Mesendoderm (in vitro differentiated cells): ENCODE measurements at regions not wholly inside any gene's neighbourhood (a gene's known extent, or its start where the extent isn't known, plus 50 kb on each side); places are given as distances from the start of the nearest gene placed in this dataset.

Experiments
- DNase-seq: peaks from one replicate; pipeline ENCODE4 v3.0.0; 2013
- H2AK5ac ChIP-seq: 2 replicates; pipeline ENCODE4 v1.6.1; 2013; ENCODE audit warnings: low read length, inconsistent platforms
- H2BK120ac ChIP-seq: 2 replicates; pipeline ENCODE4 v1.6.1; 2013; ENCODE audit warnings: low read depth, mild to moderate bottlenecking, low read length, moderate library complexity, mixed read lengths
- H2BK15ac ChIP-seq: replicated peaks from 2 replicates; pipeline ENCODE4 v1.6.1; 2013; ENCODE audit warnings: low read depth, mild to moderate bottlenecking, moderate library complexity
- H2BK5ac ChIP-seq: 2 replicates; pipeline ENCODE4 v1.6.1; 2013; ENCODE audit warnings: low read length, inconsistent platforms
- H3K18ac ChIP-seq: 2 replicates; pipeline ENCODE4 v1.6.1; 2013; ENCODE audit warnings: mild to moderate bottlenecking, low read length, mixed read lengths
- H3K23ac ChIP-seq: one replicate; pipeline ENCODE4 v1.6.1; 2013; ENCODE audit warnings: low read length
- H3K27ac ChIP-seq: 2 replicates; pipeline ENCODE4 v1.5.1; 2013; ENCODE audit warnings: low read depth, mild to moderate bottlenecking, inconsistent platforms, low read length, moderate library complexity
- H3K27me3 ChIP-seq: 2 replicates; pipeline ENCODE4 v1.6.1; 2013; ENCODE audit warnings: low read length, control low read depth, mild to moderate bottlenecking, inconsistent platforms; ENCODE audit not compliant: insufficient read depth, poor library complexity
- H3K36me3 ChIP-seq: 2 replicates; pipeline ENCODE4 v1.6.1; 2013; ENCODE audit warnings: low read length, inconsistent platforms; ENCODE audit not compliant: control insufficient read depth, insufficient read depth
- H3K4ac ChIP-seq: one replicate; pipeline ENCODE4 v1.6.1; 2013; ENCODE audit warnings: low read depth, mild to moderate bottlenecking, low read length, moderate library complexity
- H3K4me1 ChIP-seq: 2 replicates; pipeline ENCODE4 v1.6.1; 2013; ENCODE audit warnings: low read depth, low read length, inconsistent platforms; ENCODE audit not compliant: control insufficient read depth
- H3K4me2 ChIP-seq: 2 replicates; pipeline ENCODE4 v1.6.1; 2013; ENCODE audit warnings: low read length
- H3K4me3 ChIP-seq: 2 replicates; pipeline ENCODE4 v1.5.1; 2013; ENCODE audit warnings: mild to moderate bottlenecking, low read length
- H3K56ac ChIP-seq: one replicate; pipeline ENCODE4 v1.6.1; 2013; ENCODE audit warnings: low read length
- H3K79me1 ChIP-seq: 2 replicates; pipeline ENCODE4 v1.6.1; 2013; ENCODE audit warnings: low read length, inconsistent platforms
- H3K79me2 ChIP-seq: 2 replicates; pipeline ENCODE4 v1.6.1; 2013; ENCODE audit warnings: mild to moderate bottlenecking, low read length; ENCODE audit not compliant: control insufficient read depth, insufficient read depth
- H3K9ac ChIP-seq: 2 replicates; pipeline ENCODE4 v1.6.1; 2013; ENCODE audit warnings: low read length, inconsistent platforms
- H4K5ac ChIP-seq: one replicate; pipeline ENCODE4 v1.6.1; 2013; ENCODE audit warnings: low read length
- H4K8ac ChIP-seq: one replicate; pipeline ENCODE4 v1.6.1; 2013; ENCODE audit warnings: low read depth, mild to moderate bottlenecking, control low read depth, low read length, moderate library complexity
- WGBS: extraction: QIAGEN DNeasy Blood & Tissue Kit; methylation state at CpG from one replicate; pipeline ENCODE4 v1.1.7; 2013; ENCODE audit warnings: low lambda C conversion rate, missing lambda C conversion rate; ENCODE audit not compliant: insufficient coverage; ENCODE audit errors: extremely low coverage; 5-methylcytosine and 5-hydroxymethylcytosine counted together

DNA sequence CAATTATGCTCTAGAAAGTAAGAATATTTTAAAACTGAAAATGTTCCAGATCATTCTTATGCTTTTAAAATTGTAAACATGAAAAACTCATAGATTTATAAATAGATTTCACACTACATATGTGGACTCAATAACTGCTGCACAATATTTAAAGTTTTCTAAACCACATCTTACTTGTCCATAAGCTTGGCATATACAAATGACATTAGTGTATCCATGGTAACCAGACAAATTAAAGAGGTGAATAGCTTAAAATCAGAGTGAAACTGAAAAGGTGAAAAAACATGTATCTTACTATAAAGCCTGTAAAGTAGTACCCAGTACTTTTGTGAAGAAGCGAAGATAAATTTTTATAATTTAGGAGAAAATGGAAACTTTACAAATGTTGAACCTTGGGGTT is 151.2 kb upstream of the MYO16 start:
- Histone ChIP-seq H3K36me3 (no peaks in the 10 kb centered on the region), H2BK5ac (no peak overlapping the region), H3K4me1 (no peaks in the 10 kb centered on the region), H3K9ac (no peak overlapping the region), H3K79me2 (no peaks in the 10 kb centered on the region), H4K8ac (no peak overlapping the region), H3K18ac (no peak overlapping the region), H3K4ac (no peak overlapping the region), H3K79me1 (no peaks in the 10 kb centered on the region), H3K23ac (no peak overlapping the region), H2AK5ac (no peak overlapping the region), H3K4me3 (no peak overlapping the region), H3K27ac (no peak overlapping the region), H2BK120ac (no peak overlapping the region), H3K4me2 (no peak overlapping the region), H2BK15ac (no peak overlapping the region), H3K27me3 (no peaks in the 10 kb centered on the region), H4K5ac (no peak overlapping the region), H3K56ac (no peak overlapping the region)
- DNase-seq = no peak
- WGBS = no CpG with 5 or more reads among the region's 1 CpG

DNA sequence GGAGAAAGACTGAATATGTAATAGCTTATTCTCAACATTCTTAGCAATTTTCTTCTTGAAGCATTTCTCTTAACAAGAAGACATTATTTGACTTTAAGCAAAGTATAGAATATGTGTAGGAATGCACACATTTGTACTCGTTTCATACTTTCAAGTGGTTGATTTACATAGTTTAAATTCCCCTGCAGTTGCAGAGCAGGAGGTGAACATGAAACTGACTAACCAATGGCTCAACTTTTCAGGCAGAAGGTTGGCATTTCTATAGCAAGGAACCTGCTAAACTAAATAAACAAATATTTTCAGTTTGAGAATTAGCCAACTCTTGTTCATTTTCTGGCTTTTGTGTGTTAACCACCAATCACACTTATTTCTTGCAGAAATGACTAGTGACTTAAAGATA is 145.4 kb upstream of the MYO16 start:
- Histone ChIP-seq H2AK5ac (no peak overlapping the region), H3K4me2 (no peak overlapping the region), H3K23ac (no peak overlapping the region), H3K27ac (no peak overlapping the region), H3K56ac (no peak overlapping the region), H3K9ac (no peak overlapping the region), H3K79me2 (no peaks in the 10 kb centered on the region), H3K4me1 (no peaks in the 10 kb centered on the region), H3K36me3 (no peaks in the 10 kb centered on the region), H3K4me3 (no peak overlapping the region), H2BK5ac (no peak overlapping the region), H4K5ac (no peak overlapping the region), H3K18ac (no peak overlapping the region), H2BK120ac (no peak overlapping the region), H3K79me1 (no peaks in the 10 kb centered on the region), H3K4ac (no peak overlapping the region), H2BK15ac (no peak overlapping the region), H3K27me3 (no peaks in the 10 kb centered on the region), H4K8ac (no peak overlapping the region)
- no CpG with 5 or more reads among the region's 1 CpG for WGBS
- DNase-seq = no peak

DNA sequence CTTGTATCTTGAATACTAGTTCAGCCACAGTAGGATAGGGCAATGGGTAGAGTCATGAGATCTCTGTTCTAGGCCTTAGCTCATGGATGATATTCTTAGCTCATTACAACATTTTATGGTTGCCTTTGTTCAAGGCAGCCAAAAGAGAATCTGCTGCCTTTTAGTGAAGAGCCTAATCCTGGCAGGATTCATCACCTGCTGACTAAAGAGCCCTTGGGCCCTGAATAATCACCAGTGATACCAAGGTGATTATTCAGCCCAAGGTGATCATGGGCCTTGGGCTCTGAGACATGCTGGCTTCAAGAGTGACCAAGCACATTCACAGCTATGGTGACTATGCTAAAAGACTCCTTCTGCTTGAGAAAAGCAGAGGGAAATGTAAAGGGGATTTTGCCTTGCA is 143.3 kb upstream of the MYO16 start:
- Histone ChIP-seq H3K4me2 (no peak overlapping the region), H3K79me2 (no peaks in the 10 kb centered on the region), H2BK15ac (no peak overlapping the region), H3K4ac (no peak overlapping the region), H3K23ac (no peak overlapping the region), H3K4me1 (no peaks in the 10 kb centered on the region), H2AK5ac (no peak overlapping the region), H4K8ac (no peak overlapping the region), H3K4me3 (no peak overlapping the region), H3K56ac (no peak overlapping the region), H3K36me3 (no peaks in the 10 kb centered on the region), H3K27ac (no peak overlapping the region), H4K5ac (no peak overlapping the region), H2BK5ac (no peak overlapping the region), H2BK120ac (no peak overlapping the region), H3K79me1 (no peaks in the 10 kb centered on the region), H3K9ac (no peak overlapping the region), H3K18ac (no peak overlapping the region), H3K27me3 (no peaks in the 10 kb centered on the region)
- DNase-seq = no peak

DNA sequence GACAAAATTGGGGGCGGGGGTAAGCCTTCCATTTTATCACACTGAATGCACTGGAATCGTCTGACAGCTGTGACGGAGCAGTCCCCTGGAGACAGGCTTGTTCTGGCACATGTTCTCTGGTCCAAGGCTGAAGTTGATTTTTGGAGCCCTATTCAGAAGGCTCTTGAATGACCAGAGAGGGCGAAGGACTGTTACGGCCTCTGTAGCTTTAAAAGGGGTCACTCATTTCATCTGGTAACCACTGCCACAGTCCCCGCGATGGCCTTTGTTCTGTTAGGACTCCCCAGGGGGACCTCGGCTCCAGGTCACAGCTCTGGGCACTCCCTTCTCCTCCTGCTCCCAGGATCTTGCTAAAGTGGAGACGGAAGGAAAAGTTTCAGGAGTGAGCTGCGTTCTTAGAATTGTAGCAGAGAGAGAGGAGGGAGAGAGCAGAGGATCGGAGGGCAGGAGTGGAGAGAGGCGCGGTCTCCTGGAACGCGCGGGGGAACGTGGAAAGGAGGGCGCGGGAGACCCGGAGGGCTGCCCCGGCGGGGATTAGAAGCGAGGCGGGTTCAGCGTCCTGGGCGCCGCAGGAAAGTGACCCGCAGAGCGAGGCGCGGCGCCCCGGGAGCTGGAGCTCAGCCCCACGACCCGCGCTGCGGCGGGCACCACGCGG is 134.3 kb upstream of the MYO16 start:
- Histone ChIP-seq H3K4me2 (peak overlapping the region; percentile 83), H4K8ac (no peak overlapping the region), H2AK5ac (no peak overlapping the region), H2BK15ac (no peak overlapping the region), H3K79me1 (no peaks in the 10 kb centered on the region), H2BK120ac (no peak overlapping the region), H3K56ac (peak overlapping the region; percentile 80), H3K4ac (no peak overlapping the region), H2BK5ac (no peak overlapping the region), H3K27me3 (peaks cover 5% of the 10 kb centered on the region), H3K9ac (peak overlapping the region; percentile 63), H4K5ac (no peak overlapping the region), H3K18ac (no peak overlapping the region), H3K36me3 (no peaks in the 10 kb centered on the region), H3K4me3 (peak overlapping the region; percentile 52), H3K79me2 (no peaks in the 10 kb centered on the region), H3K27ac (no peak overlapping the region), H3K4me1 (no peaks in the 10 kb centered on the region), H3K23ac (no peak overlapping the region)
- WGBS = no CpG with 5 or more reads among the region's 40 CpGs
- peak; percentile 47 for DNase-seq

DNA sequence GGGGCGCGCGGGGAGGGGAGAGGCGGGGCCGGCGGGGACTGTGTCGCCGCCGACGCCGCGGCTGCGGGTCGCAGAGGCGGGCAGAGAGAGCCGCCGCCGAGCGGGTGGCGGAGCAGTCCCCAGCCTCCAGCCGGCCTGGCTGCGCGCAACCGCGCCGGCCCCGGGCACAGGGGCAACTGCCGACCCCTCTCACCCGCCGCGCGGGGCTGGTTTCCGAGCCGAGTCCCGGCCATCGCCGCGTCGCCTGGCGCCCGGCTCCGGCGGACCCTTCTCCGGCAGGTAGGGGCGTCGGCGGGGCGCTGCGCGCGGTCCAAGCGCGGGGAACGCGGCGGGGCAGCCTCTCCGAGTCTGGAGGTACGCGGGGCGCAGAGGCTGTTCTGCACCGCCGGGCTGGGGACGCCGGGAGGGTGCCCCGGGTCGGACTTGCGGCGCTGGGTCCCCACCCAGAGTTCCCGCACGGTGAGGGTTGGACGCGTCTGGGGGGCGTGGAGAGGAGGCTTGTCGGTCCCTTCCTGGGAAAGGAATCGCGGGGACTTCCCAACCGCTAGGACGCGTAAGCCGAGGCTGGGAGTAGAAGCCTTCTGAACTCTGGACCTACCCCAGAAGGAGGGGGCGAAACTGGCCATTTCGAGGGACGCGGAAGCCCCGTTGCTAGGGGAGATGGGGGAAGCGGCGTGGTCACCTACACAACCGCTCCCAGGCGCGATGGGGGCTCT is 133.6 kb upstream of the MYO16 start:
- Histone ChIP-seq H3K79me1 (no peaks in the 10 kb centered on the region), H3K23ac (no peak overlapping the region), H2BK120ac (no peak overlapping the region), H3K4me2 (peak overlapping the region; percentile 87), H3K27ac (no peak overlapping the region), H4K5ac (no peak overlapping the region), H3K4ac (no peak overlapping the region), H2BK15ac (no peak overlapping the region), H3K27me3 (peaks cover 5% of the 10 kb centered on the region), H3K36me3 (no peaks in the 10 kb centered on the region), H2BK5ac (no peak overlapping the region), H3K79me2 (no peaks in the 10 kb centered on the region), H3K4me3 (peak overlapping the region; percentile 52), H3K4me1 (no peaks in the 10 kb centered on the region), H3K9ac (peak overlapping the region; percentile 63), H4K8ac (no peak overlapping the region), H3K18ac (no peak overlapping the region), H3K56ac (peak overlapping the region; percentile 80), H2AK5ac (no peak overlapping the region)
- DNase-seq = peak; percentile 50
- WGBS = no CpG with 5 or more reads among the region's 90 CpGs
